Stimulated activated CD4-positive, alpha-beta T cell treated with anti-CD3 and anti-CD28 coated beads, TNF-alpha, amount 100 ng/mL, for 1 hour (primary cell): ENCODE measurements at regions not wholly inside any gene's neighbourhood (a gene's known extent, or its start where the extent isn't known, plus 50 kb on each side); places are given as distances from the start of the nearest gene placed in this dataset.
"Not testable (repeated sequence)": the region's sequence is repeated elsewhere in the genome, so short reads cannot be mapped to it uniquely, and the experiment has no call there.

Experiments used
- DNase-seq, 3 donors: peaks; one replicate each; pipeline ENCODE4 v3.0.0-alpha.2; 2020; ENCODE audit warnings: low read depth in 3 of 3, low spot score in 1 of 3

- DNase-seq = no peak
Observed at GRCh38 chr4:27921231-27921630, 1060.6 kb downstream of the STIM2 start.

- DNase-seq = no peak
Observed at GRCh38 chr4:27928761-27929540, 1068.3 kb downstream of the STIM2 start.

- no peak for DNase-seq
Observed at GRCh38 chr4:27930291-27930690, 1069.7 kb downstream of the STIM2 start.

GRCh38 chr4:27930976-27931375 lies 1070.3 kb downstream of the STIM2 start:
- no peak for DNase-seq

GRCh38 chr4:27931584-27931983 lies 1070.9 kb downstream of the STIM2 start:
- no peak for DNase-seq

GRCh38 chr4:27934871-27935270 lies 1074.2 kb downstream of the STIM2 start:
- no peak for DNase-seq

- no peak for DNase-seq
Observed at GRCh38 chr4:27946799-27947198, 1086.2 kb downstream of the STIM2 start.

GRCh38 chr4:27947302-27947701 lies 1086.7 kb downstream of the STIM2 start:
- DNase-seq = no peak

GRCh38 chr4:27964095-27964494 lies 1103.5 kb downstream of the STIM2 start:
- DNase-seq = no peak

GRCh38 chr4:27966664-27967063 lies 1106.0 kb downstream of the STIM2 start:
- DNase-seq = no peak

GRCh38 chr4:27973056-27973455 lies 1112.4 kb downstream of the STIM2 start:
- DNase-seq = no peak

- DNase-seq = no peak
Observed at GRCh38 chr4:27973700-27974099, 1113.1 kb downstream of the STIM2 start.

- no peak for DNase-seq
Observed at GRCh38 chr4:27974339-27974738, 1113.7 kb downstream of the STIM2 start.

- not testable (repeated sequence) for DNase-seq
Observed at GRCh38 chr4:27974881-27975280, 1114.2 kb downstream of the STIM2 start.

GRCh38 chr4:27978427-27979109 lies 1117.9 kb downstream of the STIM2 start:
- DNase-seq = not testable (repeated sequence)

- DNase-seq = no peak
Observed at GRCh38 chr4:27985522-27985921, 1124.9 kb downstream of the STIM2 start.

GRCh38 chr4:27986476-27986875 lies 1125.8 kb downstream of the STIM2 start:
- no peak for DNase-seq

- DNase-seq = no peak
Observed at GRCh38 chr4:28001698-28002097, 1141.1 kb downstream of the STIM2 start.

GRCh38 chr4:28004520-28004919 lies 1143.9 kb downstream of the STIM2 start:
- DNase-seq = no peak

- no peak for DNase-seq
Observed at GRCh38 chr4:28006021-28006420, 1145.4 kb downstream of the STIM2 start.

GRCh38 chr4:28007693-28008092 lies 1147.1 kb downstream of the STIM2 start:
- DNase-seq = no peak

GRCh38 chr4:28009541-28009940 lies 1148.9 kb downstream of the STIM2 start:
- DNase-seq = no peak
